ENCODE measurements at regions not wholly inside any gene's neighbourhood (a gene's known extent, or its start where the extent isn't known, plus 50 kb on each side); places are given as distances from the start of the nearest gene placed in this dataset.
A peak's percentile ranks its signal among the peaks of the same experiment; 100 is the strongest.
"Not testable (repeated sequence)": the region's sequence is repeated elsewhere in the genome, so short reads cannot be mapped to it uniquely, and the experiment has no call there.

- H3K4me3 Mint-ChIP-seq; H3K9me3 Mint-ChIP-seq; H3K27me3 Mint-ChIP-seq; H3K4me1 Mint-ChIP-seq; ATAC-seq (ENCODE audit: low read depth); H3K36me3 Mint-ChIP-seq: not testable (repeated sequence)
- H3K27ac Mint-ChIP-seq: peak overlapping the region; percentile 74
- DNase-seq (ENCODE audit: low spot score in 2 of 2): peak in 1 of 2 donors; percentile 5
Observed at GRCh38 chr12:131625966-131626722, 84.7 kb upstream of the SFSWAP start.

DNA sequence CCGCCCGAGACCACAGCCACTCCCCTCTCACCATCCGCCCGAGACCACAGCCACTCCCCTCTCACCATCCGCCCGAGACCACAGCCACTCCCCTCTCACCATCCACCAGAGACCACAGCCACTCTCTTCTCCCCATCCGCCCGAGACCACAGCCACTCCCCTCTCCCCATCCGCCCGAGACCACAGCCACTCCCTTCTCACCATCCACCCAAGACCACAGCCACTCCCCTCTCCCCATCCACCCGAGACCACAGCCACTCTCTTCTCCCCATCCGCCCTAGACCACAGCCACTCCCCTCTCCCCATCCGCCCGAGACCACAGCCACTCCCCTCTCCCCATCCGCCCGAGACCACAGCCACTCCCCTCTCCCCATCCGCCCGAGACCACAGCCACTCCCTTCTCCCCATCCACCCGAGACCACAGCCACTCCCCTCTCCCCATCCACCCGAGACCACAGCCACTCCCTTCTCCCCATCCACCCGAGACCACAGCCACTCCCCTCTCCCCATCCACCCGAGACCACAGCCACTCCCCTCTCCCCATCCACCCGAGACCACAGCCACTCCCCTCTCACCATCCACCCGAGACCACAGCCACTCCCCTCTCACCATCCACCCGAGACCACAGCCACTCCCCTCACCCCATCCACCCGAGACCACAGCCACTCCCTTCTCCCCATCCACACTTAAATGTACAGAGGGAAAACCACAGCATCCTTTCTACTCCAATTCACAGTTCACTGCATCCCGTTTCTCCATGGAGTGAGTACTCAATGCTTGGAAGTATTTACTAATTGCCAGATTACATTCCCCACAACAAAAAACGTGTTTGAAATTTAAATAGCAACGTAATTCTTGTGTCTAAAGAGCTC is 83.5 kb upstream of the SFSWAP start:
- H3K4me1 Mint-ChIP-seq; H3K9me3 Mint-ChIP-seq; H3K27me3 Mint-ChIP-seq; H3K36me3 Mint-ChIP-seq; H3K4me3 Mint-ChIP-seq; ATAC-seq (ENCODE audit: low read depth): not testable (repeated sequence)
- peak in 1 of 2 donors; percentile 11 for DNase-seq (ENCODE audit: low spot score in 2 of 2)
- H3K27ac Mint-ChIP-seq: peak overlapping the region; percentile 91

GRCh38 chr12:131628023-131628740 is 82.7 kb upstream of the SFSWAP start:
- Mint-ChIP-seq H3K27me3 (peaks cover 8% of the 10 kb centered on the region), H3K36me3 (peaks cover 2% of the 10 kb centered on the region), H3K4me1 (peaks cover 9% of the 10 kb centered on the region), H3K9me3 (peaks cover 6% of the 10 kb centered on the region), H3K27ac (peak overlapping the region; percentile 91), H3K4me3 (no peak overlapping the region)
- DNase-seq (ENCODE audit: low spot score in 2 of 2) (peak in 1 of 2 donors; percentile 8), ATAC-seq (ENCODE audit: low read depth) (no peak)

- H3K4me3 Mint-ChIP-seq: no peak overlapping the region
- no peak for ATAC-seq (ENCODE audit: low read depth)
- H3K9me3 Mint-ChIP-seq: peaks cover 6% of the 10 kb centered on the region
- DNase-seq (ENCODE audit: low spot score in 2 of 2): peak in 1 of 2 donors; percentile 13
- peaks cover 9% of the 10 kb centered on the region for H3K4me1 Mint-ChIP-seq
- no peak overlapping the region for H3K27ac Mint-ChIP-seq
- H3K36me3 Mint-ChIP-seq: peaks cover 2% of the 10 kb centered on the region
- H3K27me3 Mint-ChIP-seq: peaks cover 8% of the 10 kb centered on the region
Observed at GRCh38 chr12:131628766-131629448, 82.0 kb upstream of the SFSWAP start.

DNA sequence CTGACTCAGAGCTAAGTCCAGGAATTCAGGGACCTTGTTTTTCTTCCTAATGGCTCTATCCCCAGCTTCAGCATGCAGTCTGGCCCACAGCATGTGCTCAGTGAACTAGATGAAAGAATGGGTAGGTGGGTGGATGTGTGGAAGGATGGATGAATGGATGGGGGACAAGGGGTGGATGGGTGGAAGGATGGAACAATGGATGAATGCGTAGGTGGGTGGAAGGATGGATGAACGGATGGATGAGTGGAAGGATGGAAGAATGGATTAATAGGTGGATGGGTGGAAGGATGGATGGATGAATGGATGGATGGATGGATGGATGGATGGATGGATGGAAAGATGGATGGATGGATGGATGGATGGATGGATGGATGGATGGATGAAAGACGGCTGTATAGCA is 79.7 kb upstream of the SFSWAP start:
- peaks cover 11% of the 10 kb centered on the region for H3K4me1 Mint-ChIP-seq
- peaks cover 5% of the 10 kb centered on the region for H3K36me3 Mint-ChIP-seq
- H3K4me3 Mint-ChIP-seq: no peak overlapping the region
- peaks cover 5% of the 10 kb centered on the region for H3K9me3 Mint-ChIP-seq
- H3K27me3 Mint-ChIP-seq: peaks cover 20% of the 10 kb centered on the region
- no peak for ATAC-seq (ENCODE audit: low read depth)
- H3K27ac Mint-ChIP-seq: no peak overlapping the region
- no peak for DNase-seq (ENCODE audit: low spot score in 2 of 2)

- not testable (repeated sequence) for H3K4me1 Mint-ChIP-seq, H3K9me3 Mint-ChIP-seq
- H3K27me3 Mint-ChIP-seq: peaks cover 20% of the 10 kb centered on the region
Observed at GRCh38 chr12:131631889-131632651, 78.8 kb upstream of the SFSWAP start.

GRCh38 chr12:131632652-131633023 is 78.3 kb upstream of the SFSWAP start:
- not testable (repeated sequence) for H3K36me3 Mint-ChIP-seq; H3K4me1 Mint-ChIP-seq; H3K27ac Mint-ChIP-seq; DNase-seq (ENCODE audit: low spot score in 2 of 2); H3K4me3 Mint-ChIP-seq; ATAC-seq (ENCODE audit: low read depth); H3K9me3 Mint-ChIP-seq
- peaks cover 20% of the 10 kb centered on the region for H3K27me3 Mint-ChIP-seq

More at GRCh38 chr12:131631889-131632651, 78.8 kb upstream of the SFSWAP start:
- not testable (repeated sequence) for ATAC-seq (ENCODE audit: low read depth); H3K36me3 Mint-ChIP-seq; H3K4me3 Mint-ChIP-seq; H3K27ac Mint-ChIP-seq
- DNase-seq (ENCODE audit: low spot score in 2 of 2): peak in 1 of 2 donors; percentile 4

- H3K9me3 Mint-ChIP-seq; H3K27ac Mint-ChIP-seq; H3K4me3 Mint-ChIP-seq; H3K4me1 Mint-ChIP-seq; H3K36me3 Mint-ChIP-seq; ATAC-seq (ENCODE audit: low read depth): not testable (repeated sequence)
- H3K27me3 Mint-ChIP-seq: peaks cover 30% of the 10 kb centered on the region
- DNase-seq (ENCODE audit: low spot score in 2 of 2): peak in 1 of 2 donors; percentile 7
Observed at GRCh38 chr12:131633610-131634009, 77.3 kb upstream of the SFSWAP start.

- ATAC-seq (ENCODE audit: low read depth): no peak
- Mint-ChIP-seq H3K4me3 (no peak overlapping the region), H3K27me3 (peaks cover 32% of the 10 kb centered on the region)
Observed at GRCh38 chr12:131634037-131634436, 76.9 kb upstream of the SFSWAP start.

GRCh38 chr12:131635012-131635411 is 75.9 kb upstream of the SFSWAP start:
- not testable (repeated sequence) for H3K4me1 Mint-ChIP-seq; H3K27ac Mint-ChIP-seq; H3K4me3 Mint-ChIP-seq; DNase-seq (ENCODE audit: low spot score in 2 of 2); H3K9me3 Mint-ChIP-seq; H3K36me3 Mint-ChIP-seq; ATAC-seq (ENCODE audit: low read depth)
- H3K27me3 Mint-ChIP-seq: peaks cover 32% of the 10 kb centered on the region

More at GRCh38 chr12:131634037-131634436, 76.9 kb upstream of the SFSWAP start:
- H3K36me3 Mint-ChIP-seq: peaks cover 3% of the 10 kb centered on the region
- peak in 1 of 2 donors; percentile 7 for DNase-seq (ENCODE audit: low spot score in 2 of 2)
- H3K27ac Mint-ChIP-seq: no peak overlapping the region
- peaks cover 7% of the 10 kb centered on the region for H3K4me1 Mint-ChIP-seq
- H3K9me3 Mint-ChIP-seq: peaks cover 2% of the 10 kb centered on the region

GRCh38 chr12:131635491-131636122 is 75.3 kb upstream of the SFSWAP start:
- peaks cover 7% of the 10 kb centered on the region for H3K4me1 Mint-ChIP-seq
- no peak overlapping the region for H3K4me3 Mint-ChIP-seq
- H3K27ac Mint-ChIP-seq: no peak overlapping the region
- H3K36me3 Mint-ChIP-seq: peaks cover 3% of the 10 kb centered on the region
- ATAC-seq (ENCODE audit: low read depth) (no peak), DNase-seq (ENCODE audit: low spot score in 2 of 2) (peak in 1 of 2 donors; percentile 4)
- H3K9me3 Mint-ChIP-seq: peaks cover 2% of the 10 kb centered on the region
- peaks cover 32% of the 10 kb centered on the region for H3K27me3 Mint-ChIP-seq

- DNase-seq (ENCODE audit: low spot score in 2 of 2) (no peak), ATAC-seq (ENCODE audit: low read depth) (no peak)
- Mint-ChIP-seq H3K4me3 (no peak overlapping the region), H3K4me1 (peaks cover 7% of the 10 kb centered on the region), H3K36me3 (peaks cover 3% of the 10 kb centered on the region), H3K27me3 (peaks cover 30% of the 10 kb centered on the region), H3K27ac (no peak overlapping the region), H3K9me3 (peaks cover under 1% of the 10 kb centered on the region)
Observed at GRCh38 chr12:131636266-131636665, 74.6 kb upstream of the SFSWAP start.
